Epidermal melanocyte (primary cell): ENCODE measurements at regions not wholly inside any gene's neighbourhood (a gene's known extent, or its start where the extent isn't known, plus 50 kb on each side); places are given as distances from the start of the nearest gene placed in this dataset.
"Not testable (repeated sequence)": the region's sequence is repeated elsewhere in the genome, so short reads cannot be mapped to it uniquely, and the experiment has no call there.

Source experiments
- DNase-seq: peaks from one replicate; pipeline ENCODE4 v3.0.0; 2011; ENCODE audit warnings: low spot score; ENCODE audit not compliant: insufficient read length

DNA sequence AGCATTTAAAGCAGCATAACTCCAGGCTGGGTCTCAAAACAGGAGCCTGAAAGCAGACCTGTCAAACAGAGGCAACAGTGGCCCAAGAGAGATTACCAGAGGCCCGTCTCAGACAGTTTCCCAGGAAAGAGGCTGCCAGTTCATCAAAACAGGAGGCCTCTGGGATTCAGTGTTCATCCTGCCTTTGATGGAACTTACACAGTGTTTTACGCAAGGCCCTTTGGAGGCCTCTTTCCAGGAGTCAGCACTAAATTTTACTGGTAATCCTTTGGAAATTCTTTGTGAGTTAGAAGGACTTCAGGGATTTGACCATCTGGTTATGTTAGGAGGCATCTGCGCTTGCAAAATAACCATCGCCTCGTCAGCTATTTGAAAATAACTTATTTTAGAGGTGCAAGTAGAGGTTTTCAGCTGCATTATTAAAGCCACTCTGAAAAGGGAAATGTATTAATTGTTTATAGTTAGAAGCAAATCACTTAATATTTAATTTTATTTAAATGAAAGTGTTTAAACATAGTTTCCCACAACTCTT lies 501.2 kb upstream of the COBL start:
- no peak for DNase-seq

DNA sequence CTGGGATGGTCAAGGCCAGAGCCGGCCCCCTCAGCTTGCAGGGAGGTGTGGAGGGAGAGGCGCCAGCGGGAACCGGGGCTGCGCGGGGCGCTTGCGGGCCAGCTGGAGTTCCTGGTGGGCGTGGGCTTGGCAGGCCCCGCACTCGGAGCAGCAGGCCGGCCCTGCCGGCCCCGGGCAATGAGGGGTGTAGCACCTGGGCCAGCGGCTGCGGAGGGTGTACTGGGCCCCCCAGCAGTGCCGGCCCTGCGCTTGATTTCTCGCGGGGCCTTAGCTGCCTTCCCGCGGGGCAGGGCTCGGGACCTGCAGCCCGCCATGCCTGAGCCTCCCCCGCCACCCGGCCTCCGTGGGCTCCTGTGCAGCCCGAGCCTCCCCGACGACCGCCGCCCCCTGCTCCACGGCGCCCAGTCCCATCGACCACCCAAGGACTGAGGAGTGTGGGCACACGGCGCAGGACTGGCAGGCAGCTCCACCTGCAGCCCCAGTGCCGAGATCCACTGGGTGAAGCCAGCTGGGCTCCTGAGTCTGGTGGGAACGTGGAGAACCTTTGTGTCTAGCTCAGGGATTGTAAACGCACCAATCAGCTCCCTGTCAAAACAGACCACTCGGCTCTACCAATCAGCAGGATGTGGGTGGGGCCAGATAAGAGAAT lies 489.3 kb upstream of the COBL start:
- DNase-seq = not testable (repeated sequence)

DNA sequence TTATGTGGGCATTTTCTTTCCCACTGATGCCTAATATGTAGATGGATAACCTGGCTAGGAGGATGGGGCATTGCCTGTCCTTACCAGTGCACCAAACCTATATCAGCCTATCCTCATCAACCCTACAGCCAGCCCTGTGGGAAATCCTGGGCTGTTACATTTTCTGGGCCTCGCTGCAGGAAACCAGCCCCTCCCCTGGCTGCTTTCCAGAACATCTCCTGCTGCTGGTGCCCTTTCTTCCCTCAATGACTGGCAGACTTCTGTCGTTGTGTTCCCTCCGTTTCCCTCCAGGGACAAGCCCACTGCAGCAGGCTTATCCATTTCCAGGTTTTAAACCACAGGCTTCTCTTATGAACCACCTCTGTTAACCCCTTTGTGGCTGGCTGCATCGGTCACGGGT lies 486.1 kb upstream of the COBL start:
- DNase-seq = no peak

DNA sequence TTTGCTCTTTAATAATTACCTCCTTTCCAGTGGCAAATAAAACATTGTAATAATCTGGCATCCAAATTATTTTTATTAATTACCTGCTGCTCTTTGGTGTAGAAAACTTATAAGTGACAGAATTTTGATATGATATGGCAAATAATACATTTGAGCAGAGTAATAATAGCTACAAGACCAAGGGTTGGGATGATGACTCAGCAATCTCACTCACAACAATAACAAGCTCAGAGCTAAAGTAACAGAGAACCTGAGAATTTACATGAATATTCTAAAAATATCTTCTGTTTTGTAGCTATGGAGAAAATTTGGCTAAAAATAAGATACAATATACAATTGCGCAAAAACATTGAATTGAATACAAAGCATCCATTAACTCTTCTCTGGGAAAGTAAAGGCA lies 480.8 kb upstream of the COBL start:
- DNase-seq = no peak

DNA sequence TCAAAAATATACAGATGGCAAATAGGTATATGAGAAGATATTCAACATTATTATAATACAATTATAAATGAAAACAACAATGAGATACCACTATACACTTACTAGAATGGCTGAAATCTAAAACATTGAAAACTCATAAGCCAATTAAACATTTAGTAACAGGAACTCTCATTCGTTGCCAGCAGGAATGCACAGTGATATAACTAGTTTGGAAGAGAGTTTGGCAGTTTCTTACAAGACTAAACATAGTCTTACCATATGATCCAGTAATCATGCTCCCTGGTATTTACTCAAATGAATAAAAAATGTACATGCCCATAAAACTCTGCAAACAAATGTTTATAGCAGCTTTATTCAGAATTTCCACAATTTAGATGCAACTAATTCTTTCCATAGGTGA lies 476.2 kb upstream of the COBL start:
- DNase-seq = no peak

DNA sequence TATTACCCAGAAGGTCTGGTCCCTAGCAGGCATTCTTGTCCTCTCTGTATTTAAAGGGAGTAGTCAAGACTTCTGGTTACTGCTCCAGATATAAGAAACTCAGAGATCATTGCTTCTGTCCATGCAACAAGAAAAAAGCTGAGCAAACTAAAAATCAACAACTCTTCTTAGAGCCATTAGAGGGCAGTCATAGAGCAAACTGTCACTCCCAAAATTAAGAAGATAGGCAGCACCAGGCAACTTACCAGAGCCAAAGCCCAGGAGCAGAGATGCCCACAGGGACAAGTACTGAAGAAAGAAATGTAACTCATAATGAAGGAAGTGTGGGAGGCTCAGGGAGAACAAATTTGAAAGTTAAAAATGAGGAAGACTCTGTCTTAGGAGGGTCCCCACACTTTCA lies 472.9 kb upstream of the COBL start:
- no peak for DNase-seq

DNA sequence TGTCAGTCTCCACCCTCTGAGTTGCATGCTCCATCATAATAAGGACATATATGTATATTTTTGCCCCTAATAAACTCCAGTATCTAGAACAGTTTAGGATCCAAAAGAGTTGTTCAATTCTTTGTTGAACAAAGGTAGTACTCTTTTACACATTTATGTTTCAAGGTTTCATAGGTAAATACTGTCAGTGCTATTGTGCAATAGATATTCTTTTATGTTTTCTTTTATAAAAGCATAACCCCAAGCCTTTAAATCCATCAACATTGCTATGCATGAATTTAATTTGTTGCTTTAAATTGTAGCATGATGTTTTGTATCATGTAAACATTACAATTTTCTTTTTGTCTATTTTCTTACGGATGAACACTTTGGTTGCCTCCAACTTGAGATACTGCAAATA lies 469.7 kb upstream of the COBL start:
- no peak for DNase-seq

DNA sequence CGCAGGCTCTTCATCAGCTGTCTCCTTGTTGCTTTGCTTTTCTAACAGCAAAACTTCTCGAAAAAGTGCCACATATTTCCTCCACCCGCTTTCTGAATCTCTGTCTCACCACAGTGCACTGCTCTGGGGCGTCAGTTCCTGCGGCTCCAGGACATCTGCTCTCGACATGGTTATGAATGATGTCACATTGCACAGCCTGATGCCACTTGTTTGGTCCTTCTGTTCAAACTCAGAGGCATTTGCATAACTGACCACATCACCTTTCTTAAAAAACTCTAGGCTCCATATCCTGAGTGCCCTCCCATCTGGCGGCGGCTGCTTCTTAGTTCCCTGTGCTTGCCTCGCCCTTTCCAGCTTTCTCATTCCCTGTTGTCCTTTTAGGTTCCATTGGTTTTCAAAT lies 469.3 kb upstream of the COBL start:
- no peak for DNase-seq

DNA sequence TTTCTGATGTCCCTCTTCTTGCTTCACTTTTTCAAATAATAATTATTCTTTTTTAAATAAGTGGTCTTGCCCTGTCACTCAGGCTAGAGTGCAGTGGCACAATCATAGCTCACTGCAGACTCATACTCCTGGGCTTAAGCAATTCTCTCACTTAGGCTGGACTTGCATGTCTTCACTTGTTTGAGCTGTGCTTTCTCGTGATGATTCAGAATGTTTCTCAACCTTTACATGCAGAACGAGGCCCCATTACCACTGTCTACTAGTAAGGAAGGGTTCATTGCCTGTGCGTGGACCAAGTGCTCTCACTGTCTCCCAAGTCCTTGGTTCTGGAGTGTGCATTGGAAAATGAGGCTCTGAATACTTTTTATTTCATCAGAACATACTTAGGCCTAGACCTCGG lies 468.6 kb upstream of the COBL start:
- DNase-seq = no peak

DNA sequence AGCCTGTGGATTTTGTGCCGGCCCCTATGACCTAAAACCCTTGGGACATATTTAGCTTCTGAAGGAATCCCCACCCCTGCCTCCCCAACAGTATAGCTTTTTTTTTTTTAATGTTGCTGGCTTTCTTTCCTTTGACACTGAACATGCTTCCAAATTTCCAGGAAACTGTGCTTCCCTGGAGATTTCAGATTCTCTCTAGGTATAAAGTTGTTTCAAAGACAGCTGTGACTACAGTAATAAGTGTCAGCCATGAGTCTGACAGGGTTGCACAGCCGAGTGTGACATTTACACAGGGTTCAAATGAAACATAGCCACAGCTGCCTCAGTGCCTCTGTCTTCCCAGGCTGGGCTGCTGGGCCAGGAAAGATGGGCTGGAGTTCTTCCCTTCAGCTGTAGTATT lies 466.6 kb upstream of the COBL start:
- no peak for DNase-seq

DNA sequence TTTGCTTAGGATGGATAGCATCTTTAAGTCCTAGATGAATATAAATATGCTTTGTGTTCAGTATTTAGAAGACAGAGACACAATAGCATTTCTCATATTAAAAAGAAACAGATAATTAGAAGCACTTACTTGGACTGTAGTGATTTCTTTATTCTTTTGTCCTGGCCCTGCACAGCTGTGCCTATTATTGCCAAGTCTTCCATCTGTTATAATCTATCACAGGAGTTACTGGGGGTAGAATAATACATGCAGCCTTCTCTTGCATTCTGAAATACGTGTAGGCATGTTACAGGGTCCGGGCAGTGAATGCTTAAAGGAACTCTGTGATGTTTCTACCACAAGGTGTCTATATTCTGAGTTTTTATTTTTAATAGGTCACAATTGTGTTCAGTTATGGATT lies 461.5 kb upstream of the COBL start:
- DNase-seq = no peak

DNA sequence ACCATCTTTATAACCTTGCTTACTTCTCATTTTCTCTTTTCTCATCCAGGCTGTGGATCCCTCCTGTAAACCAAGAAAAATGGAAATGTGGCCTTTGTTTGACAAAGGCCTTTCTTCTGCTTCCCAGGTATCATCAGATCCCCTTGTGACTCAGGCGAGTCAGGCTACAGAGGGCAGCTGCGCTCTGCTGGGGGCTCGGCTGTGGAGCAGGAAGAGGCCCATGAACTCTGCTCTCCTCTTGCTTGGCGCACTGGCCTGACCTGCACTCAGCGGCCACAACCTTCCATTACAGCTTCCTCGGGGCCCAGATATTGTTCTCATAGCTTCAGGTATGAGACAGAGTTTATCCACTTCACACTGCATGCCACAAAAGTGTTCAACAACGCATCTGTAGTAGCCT lies 457.6 kb upstream of the COBL start:
- no peak for DNase-seq

DNA sequence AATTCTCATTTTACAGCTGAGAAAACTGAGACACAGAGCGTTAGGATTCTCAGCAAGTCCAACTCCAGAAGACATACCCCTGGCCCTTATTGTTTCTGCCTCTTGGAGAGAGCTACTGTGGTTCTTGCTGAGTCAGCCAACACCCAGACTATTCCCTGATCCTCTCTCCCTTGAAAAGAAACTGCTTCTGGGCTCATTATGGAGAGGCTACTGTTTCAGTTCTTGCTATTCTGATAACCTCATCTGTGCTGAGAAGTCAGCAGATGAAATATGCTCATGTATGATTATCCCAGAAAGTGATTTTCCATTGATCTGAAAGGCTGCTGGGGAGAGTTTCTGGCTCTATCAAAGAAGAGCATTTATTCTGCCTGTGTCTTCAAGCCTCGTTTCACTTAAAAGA lies 455.6 kb upstream of the COBL start:
- no peak for DNase-seq

DNA sequence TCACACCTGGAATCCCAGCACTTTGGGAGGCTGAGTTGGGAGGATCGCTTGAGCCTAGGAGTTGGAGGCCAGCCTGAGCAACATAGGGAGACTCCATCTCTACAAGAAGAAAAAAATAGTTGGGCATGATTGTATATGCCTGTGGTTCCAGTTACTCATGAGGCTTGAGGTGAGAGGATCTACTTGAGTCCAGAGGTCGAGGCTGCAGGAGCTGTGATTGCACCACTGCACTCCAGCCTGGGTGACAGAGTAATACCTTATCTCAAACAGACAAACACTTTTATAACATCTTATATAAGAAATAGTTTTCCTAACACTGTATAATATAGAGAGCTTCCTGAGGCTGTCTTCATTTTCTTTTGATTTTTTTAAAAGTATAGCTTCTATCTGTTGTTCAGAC lies 448.4 kb upstream of the COBL start:
- no peak for DNase-seq

DNA sequence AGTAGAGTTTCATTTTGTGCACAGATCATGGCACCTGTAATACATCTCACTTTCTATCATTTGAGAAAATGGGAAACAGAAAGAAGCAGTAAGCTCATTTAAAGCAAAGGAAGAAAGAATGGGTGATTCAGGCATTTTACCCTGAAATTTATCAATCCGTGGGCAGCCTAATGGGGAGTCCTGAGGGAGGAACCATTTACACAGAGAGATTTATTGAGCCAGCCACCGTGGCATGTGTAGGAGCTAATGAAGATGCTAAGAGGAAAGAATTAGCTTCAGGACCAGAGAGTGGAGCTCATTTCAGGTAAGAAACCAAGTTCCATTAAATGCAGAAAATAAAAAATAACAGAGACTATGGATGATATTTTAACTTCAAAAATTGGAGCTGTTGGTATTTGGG lies 443.4 kb upstream of the COBL start:
- no peak for DNase-seq

DNA sequence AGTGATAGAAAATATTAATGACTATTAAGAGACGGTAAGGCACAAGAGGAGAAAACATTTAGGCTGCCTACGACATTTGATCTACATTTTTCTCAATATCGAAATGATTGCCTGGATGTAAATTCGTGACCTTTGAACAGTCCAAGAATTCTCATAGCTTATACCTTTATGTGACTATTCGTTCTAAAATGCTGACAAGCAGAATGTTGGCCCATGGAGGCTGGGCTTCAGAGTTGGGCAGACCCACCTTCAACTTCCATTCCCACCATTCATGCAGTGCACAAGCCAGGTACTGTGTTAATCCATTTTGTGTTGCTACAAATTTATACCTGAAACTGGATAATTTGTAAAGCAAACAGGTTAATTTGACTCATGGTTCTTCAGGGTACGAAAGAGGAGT lies 441.4 kb upstream of the COBL start:
- DNase-seq = no peak

DNA sequence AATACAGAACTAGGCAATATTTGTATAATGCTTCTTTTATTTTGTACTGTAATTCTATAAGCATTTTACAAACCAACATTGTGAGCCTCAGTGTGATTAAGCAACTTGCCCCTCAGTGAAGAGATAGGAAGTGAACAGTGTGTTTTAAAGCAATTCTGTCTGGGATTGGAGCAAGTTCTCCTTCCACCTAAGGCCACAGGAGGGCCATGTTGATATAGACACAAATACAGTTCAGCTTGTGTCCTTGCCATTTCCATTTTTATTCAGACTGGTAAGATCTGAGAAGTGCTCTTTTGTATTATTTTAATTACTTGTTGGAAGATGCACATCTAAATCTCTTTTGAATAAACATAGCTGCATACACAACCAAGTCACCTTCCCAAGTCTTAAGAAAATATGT lies 416.3 kb upstream of the COBL start:
- DNase-seq = no peak

DNA sequence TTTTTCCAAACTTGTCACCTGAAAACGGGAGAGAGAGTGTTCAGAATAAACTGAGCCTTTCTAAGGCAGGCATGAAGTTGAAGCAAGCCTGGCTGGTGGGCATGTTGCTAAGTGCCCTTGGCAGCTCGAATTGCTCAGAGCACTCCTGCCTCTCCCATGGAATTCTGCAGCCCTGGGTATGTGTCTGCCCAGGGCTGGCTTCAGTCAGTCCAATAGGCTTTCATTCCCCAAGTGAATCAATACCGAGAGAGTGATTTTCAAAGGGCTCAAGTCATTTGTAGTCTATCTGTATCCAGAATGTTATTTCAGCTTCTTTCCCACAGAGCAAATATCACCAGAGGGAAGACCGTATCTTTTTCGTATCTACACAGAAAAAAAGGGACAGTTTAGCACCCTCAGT lies 415.5 kb upstream of the COBL start:
- no peak for DNase-seq

DNA sequence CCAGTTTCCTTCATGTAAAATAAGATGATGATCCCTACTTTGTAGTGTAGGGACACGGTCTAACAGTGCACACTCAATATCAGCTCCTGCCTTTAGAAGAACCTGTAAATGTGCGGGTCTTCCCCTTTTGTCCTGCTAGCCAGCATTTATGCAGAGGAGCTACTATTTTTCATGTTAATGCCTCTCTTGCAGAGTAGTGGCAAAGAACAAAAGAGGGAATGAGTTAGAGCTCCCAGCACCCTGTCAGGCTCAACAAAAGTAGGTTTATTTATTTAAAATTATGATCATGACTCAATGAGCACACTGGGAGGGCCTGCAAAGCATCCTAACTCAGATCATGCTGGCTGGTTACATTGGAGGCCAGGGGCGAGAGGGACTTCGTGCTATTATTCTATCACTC lies 414.5 kb upstream of the COBL start:
- no peak for DNase-seq

DNA sequence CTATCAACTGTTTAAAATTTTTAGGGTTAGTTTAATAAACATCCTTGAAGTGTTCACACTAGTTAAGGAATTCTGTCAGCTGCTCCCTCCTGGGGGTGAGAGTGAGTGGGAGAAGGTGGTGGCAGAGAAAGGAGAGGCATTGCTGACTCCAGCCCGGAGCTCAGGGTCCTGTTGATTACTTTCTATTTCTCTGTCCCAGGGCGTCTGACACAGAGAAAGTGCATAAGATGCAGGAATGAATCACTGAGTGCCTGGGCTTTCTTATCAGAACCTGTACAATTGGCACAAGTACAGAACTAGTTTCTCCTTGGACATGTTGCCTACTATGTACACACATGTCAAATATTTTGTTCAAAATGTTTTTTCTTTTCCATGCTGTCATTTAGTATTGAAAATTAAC lies 410.8 kb upstream of the COBL start:
- DNase-seq = no peak

DNA sequence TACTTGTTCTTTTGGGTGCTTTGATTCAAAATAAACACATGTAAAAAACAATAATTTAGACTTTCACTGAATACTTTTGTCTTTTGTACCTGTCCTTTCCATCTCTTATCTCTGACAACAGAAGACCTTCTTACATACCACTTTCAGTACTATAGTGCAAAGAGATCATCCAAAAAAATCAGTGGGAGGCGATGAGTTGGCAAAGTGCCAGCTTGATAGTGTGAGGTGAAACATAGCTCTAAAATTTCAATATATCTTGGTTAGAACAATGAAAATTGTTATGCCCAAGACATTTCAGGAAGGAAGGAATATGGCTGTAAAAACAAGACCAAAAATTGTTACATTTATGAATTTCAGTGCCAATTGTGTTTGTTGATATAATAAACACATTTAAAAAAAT lies 390.2 kb upstream of the COBL start:
- DNase-seq = no peak

DNA sequence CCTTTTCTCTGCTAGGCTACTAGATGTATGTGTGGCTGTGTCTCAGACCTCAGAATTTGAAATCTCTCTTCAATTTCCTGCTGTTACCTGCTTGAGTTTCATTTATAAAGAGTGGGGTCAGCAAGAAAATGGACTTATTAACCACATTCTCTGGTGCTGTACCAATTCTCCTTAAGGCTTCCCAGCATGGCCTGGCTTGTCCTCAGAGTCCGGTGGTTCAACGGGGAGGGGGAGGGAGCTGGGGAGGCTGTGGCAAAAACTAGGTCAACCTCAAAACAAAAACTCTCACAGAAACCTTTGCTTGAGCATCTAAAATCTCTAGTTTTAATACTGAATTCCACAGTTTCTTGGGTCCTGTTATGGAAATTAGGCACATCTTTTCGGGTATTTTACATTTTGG lies 389.1 kb upstream of the COBL start:
- no peak for DNase-seq

DNA sequence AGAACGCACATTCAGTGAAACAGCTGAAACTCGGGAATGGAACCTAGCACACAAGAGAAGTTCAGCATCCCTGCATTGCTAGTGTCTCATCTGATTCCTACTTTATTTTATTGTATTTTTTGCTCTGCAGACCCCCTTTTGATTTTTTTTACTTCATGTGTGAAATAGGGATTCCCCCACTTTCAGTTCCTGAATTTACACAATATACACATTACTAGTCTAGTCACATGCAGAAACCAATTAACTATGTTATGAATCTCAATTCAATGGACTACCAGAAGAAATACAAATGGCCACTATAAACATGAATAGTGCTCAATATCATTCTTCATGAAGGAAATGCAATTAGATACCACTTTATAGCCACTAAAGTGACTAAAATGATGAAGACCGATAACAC lies 386.1 kb upstream of the COBL start:
- no peak for DNase-seq

DNA sequence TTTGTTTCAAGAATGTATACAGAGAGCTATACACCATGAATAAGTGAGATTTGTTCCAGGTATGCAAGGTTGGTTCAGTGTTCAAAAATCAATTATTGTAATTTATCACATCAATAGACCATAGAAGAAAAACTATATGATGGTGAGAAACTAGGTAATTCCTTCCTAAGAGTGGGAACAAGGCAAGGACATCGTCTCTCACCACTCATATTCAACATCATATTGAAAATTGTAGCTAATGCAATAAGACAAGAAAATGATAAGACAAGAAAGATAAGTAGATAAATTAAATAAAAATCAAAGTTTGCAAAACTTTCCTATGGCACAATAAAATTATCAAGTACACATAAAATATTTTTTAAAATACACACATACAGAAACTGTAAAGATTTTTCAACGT lies 385.3 kb upstream of the COBL start:
- no peak for DNase-seq
